Type B pancreatic cell (in vitro differentiated cells): ENCODE measurements at regions not wholly inside any gene's neighbourhood (a gene's known extent, or its start where the extent isn't known, plus 50 kb on each side); places are given as distances from the start of the nearest gene placed in this dataset.

Experiments used
- DNase-seq: peaks from one replicate; pipeline ENCODE4 v3.0.0; 2021; ENCODE audit warnings: mixed read lengths; ENCODE audit not compliant: unreplicated experiment; ENCODE audit errors: extremely low spot score
- H3K27ac Mint-ChIP-seq: 2 replicates; pipeline ENCODE4 v1.8.0; 2021; ENCODE audit warnings: mild to moderate bottlenecking, mixed read lengths
- H3K27me3 Mint-ChIP-seq: 2 replicates; pipeline ENCODE4 v1.8.0; 2021; ENCODE audit warnings: mixed read lengths
- H3K36me3 Mint-ChIP-seq: 2 replicates; pipeline ENCODE4 v1.8.0; 2021; ENCODE audit warnings: mixed read lengths
- H3K4me1 Mint-ChIP-seq: one replicate; pipeline ENCODE4 v1.8.0; 2021; ENCODE audit warnings: mixed read lengths; ENCODE audit not compliant: unreplicated experiment
- H3K4me3 Mint-ChIP-seq: 2 replicates; pipeline ENCODE4 v1.8.0; 2021; ENCODE audit warnings: mild to moderate bottlenecking, mixed read lengths
- H3K9me3 Mint-ChIP-seq: 2 replicates; pipeline ENCODE4 v1.8.0; 2021; ENCODE audit warnings: mixed read lengths
- CTCF ChIP-seq: fragments of 200-600 bp; sonication (generic); conservative IDR thresholded peaks from 2 replicates; pipeline ENCODE4 v1.5.0; 2021; ENCODE audit warnings: antibody characterized with exemption, mild to moderate bottlenecking

DNA sequence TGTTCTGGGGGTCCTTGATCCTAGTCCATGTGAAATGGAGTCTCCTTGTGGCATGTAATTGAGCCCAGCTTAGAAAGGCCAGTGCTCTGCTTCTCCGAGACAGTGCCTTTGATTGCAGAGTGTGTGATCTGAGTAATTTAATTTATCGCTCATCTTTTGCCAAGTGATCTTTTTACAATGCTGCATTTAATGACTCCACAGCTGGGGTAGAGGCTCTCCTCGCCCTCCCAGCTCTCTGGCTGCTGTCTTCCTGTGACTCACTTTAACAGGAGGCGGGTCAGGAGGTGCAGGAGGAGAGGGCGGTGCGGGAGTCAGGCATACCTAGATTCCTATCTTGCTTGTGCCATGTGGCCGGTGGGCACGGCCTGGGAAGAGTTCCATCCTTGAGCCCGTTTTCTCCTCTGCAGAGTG is 113.4 kb upstream of the FOXF1 start:
- Mint-ChIP-seq H3K27ac (peak overlapping the region; percentile 48), H3K4me3 (peak overlapping the region; percentile 29), H3K36me3 (no peaks in the 10 kb centered on the region), H3K9me3 (no peaks in the 10 kb centered on the region), H3K27me3 (peaks cover 33% of the 10 kb centered on the region), H3K4me1 (peaks cover 35% of the 10 kb centered on the region)
- TF ChIP-seq CTCF = no peak
- no peak for DNase-seq

DNA sequence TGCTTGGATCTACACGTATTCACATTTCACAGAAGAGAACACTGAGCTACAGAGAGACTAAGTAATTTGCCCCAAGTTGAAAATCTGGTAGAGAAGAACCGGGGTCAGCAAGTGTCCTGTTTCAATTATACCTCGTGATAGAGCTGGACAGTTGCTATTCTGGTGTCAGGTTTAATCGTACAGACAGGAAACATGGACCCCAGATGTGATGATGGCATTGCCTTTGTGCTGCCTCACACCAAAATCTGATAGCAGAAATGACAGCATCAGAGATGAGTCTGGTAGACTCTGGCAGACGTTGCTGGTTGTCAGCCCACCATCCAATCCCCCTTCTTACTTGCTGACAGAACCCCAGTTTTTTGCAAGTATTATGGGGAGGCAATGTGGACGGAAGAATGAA is 112.1 kb upstream of the FOXF1 start:
- no peaks in the 10 kb centered on the region for H3K36me3 Mint-ChIP-seq
- peak overlapping the region; percentile 46 for H3K27ac Mint-ChIP-seq
- peaks cover 40% of the 10 kb centered on the region for H3K27me3 Mint-ChIP-seq
- TF ChIP-seq CTCF = no peak
- no peak for DNase-seq
- no peaks in the 10 kb centered on the region for H3K9me3 Mint-ChIP-seq
- H3K4me1 Mint-ChIP-seq = peaks cover 35% of the 10 kb centered on the region
- no peak overlapping the region for H3K4me3 Mint-ChIP-seq

DNA sequence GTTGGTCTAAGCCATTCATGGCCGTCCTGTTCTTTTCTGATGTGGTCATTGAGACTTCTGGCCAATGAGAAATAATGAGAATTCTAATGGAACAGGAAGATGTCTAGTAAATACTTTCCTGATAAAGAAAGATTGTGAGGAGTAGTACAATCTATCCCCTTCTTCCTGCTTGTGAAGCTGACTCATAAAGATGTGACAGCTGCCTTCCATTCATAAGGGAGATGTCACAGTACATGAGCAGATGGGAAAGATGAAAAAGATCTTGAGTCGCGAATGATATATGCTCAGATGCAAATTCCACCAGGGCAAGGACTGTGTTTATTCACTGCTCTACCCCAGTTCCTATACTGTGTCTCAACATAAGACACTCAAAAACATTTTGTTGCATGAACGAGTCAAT is 111.7 kb upstream of the FOXF1 start:
- Mint-ChIP-seq H3K4me1 (peaks cover 40% of the 10 kb centered on the region), H3K36me3 (no peaks in the 10 kb centered on the region), H3K4me3 (no peak overlapping the region), H3K9me3 (no peaks in the 10 kb centered on the region), H3K27ac (peak overlapping the region; percentile 46), H3K27me3 (peaks cover 45% of the 10 kb centered on the region)
- TF ChIP-seq CTCF = no peak
- DNase-seq = no peak

GRCh38 chr16:86401126-86401525 is 109.2 kb upstream of the FOXF1 start:
- no peaks in the 10 kb centered on the region for H3K9me3 Mint-ChIP-seq
- no peak for DNase-seq
- peaks cover 58% of the 10 kb centered on the region for H3K27me3 Mint-ChIP-seq
- no peak overlapping the region for H3K4me3 Mint-ChIP-seq
- no peak for TF ChIP-seq CTCF
- no peak overlapping the region for H3K27ac Mint-ChIP-seq
- no peaks in the 10 kb centered on the region for H3K36me3 Mint-ChIP-seq
- peaks cover 39% of the 10 kb centered on the region for H3K4me1 Mint-ChIP-seq

DNA sequence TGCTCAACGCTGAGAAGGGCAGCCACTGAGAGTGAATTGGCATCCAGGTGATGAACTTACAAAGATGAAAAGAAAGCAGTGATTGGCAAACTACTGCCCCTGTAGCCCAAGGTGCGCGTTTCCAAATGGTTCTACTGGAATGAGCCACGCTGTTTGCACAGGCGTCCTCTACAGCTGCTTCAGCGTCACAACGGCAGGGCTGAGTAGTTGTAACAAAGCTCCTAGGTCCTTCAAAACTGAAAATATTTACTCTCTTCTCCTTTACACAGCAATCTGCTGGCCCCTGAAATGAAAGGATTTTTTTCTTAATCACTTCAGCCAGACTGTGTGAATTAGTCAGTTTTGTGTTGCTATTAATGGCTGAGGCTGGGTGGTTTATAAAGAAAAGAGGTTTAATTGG is 107.2 kb upstream of the FOXF1 start:
- Mint-ChIP-seq H3K27me3 (peaks cover 63% of the 10 kb centered on the region), H3K9me3 (no peaks in the 10 kb centered on the region), H3K4me3 (no peak overlapping the region), H3K4me1 (peaks cover 26% of the 10 kb centered on the region), H3K27ac (no peak overlapping the region), H3K36me3 (no peaks in the 10 kb centered on the region)
- DNase-seq = no peak
- no peak for TF ChIP-seq CTCF

- Mint-ChIP-seq H3K27ac (no peak overlapping the region), H3K9me3 (no peaks in the 10 kb centered on the region), H3K27me3 (peaks cover 60% of the 10 kb centered on the region), H3K4me1 (peaks cover 22% of the 10 kb centered on the region), H3K4me3 (no peak overlapping the region), H3K36me3 (no peaks in the 10 kb centered on the region)
- TF ChIP-seq CTCF = no peak
- DNase-seq = no peak
Observed at GRCh38 chr16:86403541-86404163, 106.7 kb upstream of the FOXF1 start.
